ENCODE measurements at regions not wholly inside any gene's neighbourhood (a gene's known extent, or its start where the extent isn't known, plus 50 kb on each side); places are given as distances from the start of the nearest gene placed in this dataset.
"Not testable (repeated sequence)": the region's sequence is repeated elsewhere in the genome, so short reads cannot be mapped to it uniquely, and the experiment has no call there.

- no peaks in the 10 kb centered on the region for H3K79me2 ChIP-seq (ENCODE audit: control insufficient read depth, insufficient read depth, low read length)
- no peak overlapping the region for H2BK5ac ChIP-seq (ENCODE audit: low read length)
- no peaks in the 10 kb centered on the region for H3K79me1 ChIP-seq (ENCODE audit: low read length)
- H2AK5ac ChIP-seq (ENCODE audit: low read length) = no peak overlapping the region
- H3K18ac ChIP-seq (ENCODE audit: low read length) = no peak overlapping the region
- H3K36me3 ChIP-seq (ENCODE audit: control insufficient read depth, insufficient read depth, low read length) = no peaks in the 10 kb centered on the region
- H4K8ac ChIP-seq (ENCODE audit: low read depth, low read length) = no peak overlapping the region
- no peak for DNase-seq
- no peak overlapping the region for H3K27ac ChIP-seq (ENCODE audit: low read depth, low read length)
- no peak overlapping the region for H3K23ac ChIP-seq (ENCODE audit: low read length)
- H3K4me3 ChIP-seq (ENCODE audit: low read length) = no peak overlapping the region
- no peak overlapping the region for H3K4me2 ChIP-seq (ENCODE audit: low read length)
- WGBS (ENCODE audit: extremely low coverage, insufficient coverage, low lambda C conversion rate) = no CpG with 5 or more reads among the region's 1 CpG
- no peak overlapping the region for H3K4ac ChIP-seq (ENCODE audit: low read depth, low read length)
- H3K56ac ChIP-seq (ENCODE audit: low read length) = no peak overlapping the region
- no peak overlapping the region for H4K5ac ChIP-seq (ENCODE audit: low read length)
- no peak overlapping the region for H2BK15ac ChIP-seq (replicated peaks; ENCODE audit: low read depth)
- no peaks in the 10 kb centered on the region for H3K27me3 ChIP-seq (ENCODE audit: insufficient read depth, low read length, poor library complexity)
- H2BK120ac ChIP-seq (ENCODE audit: low read depth, low read length) = no peak overlapping the region
- no peaks in the 10 kb centered on the region for H3K4me1 ChIP-seq (ENCODE audit: control insufficient read depth, low read depth, low read length)
- no peak overlapping the region for H3K9ac ChIP-seq (ENCODE audit: low read length)
Measured at GRCh38 chr3:180764481-180764880, 85.2 kb upstream of the CCDC39 start.

- Histone ChIP-seq H2BK15ac (replicated peaks; ENCODE audit: low read depth) (no peak overlapping the region), H3K18ac (ENCODE audit: low read length) (no peak overlapping the region), H3K4me2 (ENCODE audit: low read length) (no peak overlapping the region), H3K27me3 (ENCODE audit: insufficient read depth, low read length, poor library complexity) (no peaks in the 10 kb centered on the region), H3K27ac (ENCODE audit: low read depth, low read length) (no peak overlapping the region), H3K79me2 (ENCODE audit: control insufficient read depth, insufficient read depth, low read length) (no peaks in the 10 kb centered on the region), H2AK5ac (ENCODE audit: low read length) (no peak overlapping the region), H3K36me3 (ENCODE audit: control insufficient read depth, insufficient read depth, low read length) (no peaks in the 10 kb centered on the region), H4K8ac (ENCODE audit: low read depth, low read length) (no peak overlapping the region), H2BK120ac (ENCODE audit: low read depth, low read length) (no peak overlapping the region), H3K4ac (ENCODE audit: low read depth, low read length) (no peak overlapping the region), H3K4me1 (ENCODE audit: control insufficient read depth, low read depth, low read length) (no peaks in the 10 kb centered on the region), H4K5ac (ENCODE audit: low read length) (no peak overlapping the region), H3K56ac (ENCODE audit: low read length) (no peak overlapping the region), H3K79me1 (ENCODE audit: low read length) (no peaks in the 10 kb centered on the region), H3K9ac (ENCODE audit: low read length) (no peak overlapping the region), H3K4me3 (ENCODE audit: low read length) (no peak overlapping the region), H2BK5ac (ENCODE audit: low read length) (no peak overlapping the region), H3K23ac (ENCODE audit: low read length) (no peak overlapping the region)
- no CpG with 5 or more reads among the region's 1 CpG for WGBS (ENCODE audit: extremely low coverage, insufficient coverage, low lambda C conversion rate)
- no peak for DNase-seq
Measured at GRCh38 chr3:180770639-180771038, 91.3 kb upstream of the CCDC39 start.

- Histone ChIP-seq H3K27ac (ENCODE audit: low read depth, low read length) (no peak overlapping the region), H3K23ac (ENCODE audit: low read length) (no peak overlapping the region), H3K4me2 (ENCODE audit: low read length) (no peak overlapping the region), H3K79me1 (ENCODE audit: low read length) (no peaks in the 10 kb centered on the region), H2BK15ac (replicated peaks; ENCODE audit: low read depth) (no peak overlapping the region), H3K9ac (ENCODE audit: low read length) (no peak overlapping the region), H3K27me3 (ENCODE audit: insufficient read depth, low read length, poor library complexity) (no peaks in the 10 kb centered on the region), H4K5ac (ENCODE audit: low read length) (no peak overlapping the region), H2BK120ac (ENCODE audit: low read depth, low read length) (no peak overlapping the region), H3K18ac (ENCODE audit: low read length) (no peak overlapping the region), H3K4me3 (ENCODE audit: low read length) (no peak overlapping the region), H2BK5ac (ENCODE audit: low read length) (no peak overlapping the region), H3K79me2 (ENCODE audit: control insufficient read depth, insufficient read depth, low read length) (no peaks in the 10 kb centered on the region), H2AK5ac (ENCODE audit: low read length) (no peak overlapping the region), H4K8ac (ENCODE audit: low read depth, low read length) (no peak overlapping the region), H3K36me3 (ENCODE audit: control insufficient read depth, insufficient read depth, low read length) (no peaks in the 10 kb centered on the region), H3K4me1 (ENCODE audit: control insufficient read depth, low read depth, low read length) (no peaks in the 10 kb centered on the region), H3K4ac (ENCODE audit: low read depth, low read length) (no peak overlapping the region), H3K56ac (ENCODE audit: low read length) (no peak overlapping the region)
- no CpG with 5 or more reads among the region's 4 CpGs for WGBS (ENCODE audit: extremely low coverage, insufficient coverage, low lambda C conversion rate)
- DNase-seq = peak; percentile 5
Measured at GRCh38 chr3:180776433-180776832, 97.1 kb upstream of the CCDC39 start.

- Histone ChIP-seq H3K4me1 (ENCODE audit: control insufficient read depth, low read depth, low read length) (no peaks in the 10 kb centered on the region), H2BK15ac (replicated peaks; ENCODE audit: low read depth) (no peak overlapping the region), H3K79me2 (ENCODE audit: control insufficient read depth, insufficient read depth, low read length) (no peaks in the 10 kb centered on the region), H4K8ac (ENCODE audit: low read depth, low read length) (no peak overlapping the region), H3K56ac (ENCODE audit: low read length) (no peak overlapping the region), H3K4ac (ENCODE audit: low read depth, low read length) (no peak overlapping the region), H2BK120ac (ENCODE audit: low read depth, low read length) (no peak overlapping the region), H3K4me3 (ENCODE audit: low read length) (no peak overlapping the region), H3K79me1 (ENCODE audit: low read length) (no peaks in the 10 kb centered on the region), H2AK5ac (ENCODE audit: low read length) (no peak overlapping the region), H3K36me3 (ENCODE audit: control insufficient read depth, insufficient read depth, low read length) (no peaks in the 10 kb centered on the region), H2BK5ac (ENCODE audit: low read length) (no peak overlapping the region), H3K18ac (ENCODE audit: low read length) (no peak overlapping the region), H4K5ac (ENCODE audit: low read length) (no peak overlapping the region), H3K27me3 (ENCODE audit: insufficient read depth, low read length, poor library complexity) (no peaks in the 10 kb centered on the region), H3K27ac (ENCODE audit: low read depth, low read length) (no peak overlapping the region), H3K4me2 (ENCODE audit: low read length) (no peak overlapping the region), H3K9ac (ENCODE audit: low read length) (no peak overlapping the region), H3K23ac (ENCODE audit: low read length) (no peak overlapping the region)
- no peak for DNase-seq
- WGBS (ENCODE audit: extremely low coverage, insufficient coverage, low lambda C conversion rate) = no CpG with 5 or more reads among the region's 1 CpG
Measured at GRCh38 chr3:180782195-180782984, 103.1 kb upstream of the CCDC39 start.

- not testable (repeated sequence) for H3K18ac ChIP-seq (ENCODE audit: low read length); H3K9ac ChIP-seq (ENCODE audit: low read length); H3K27ac ChIP-seq (ENCODE audit: low read depth, low read length); H3K23ac ChIP-seq (ENCODE audit: low read length); H2BK15ac ChIP-seq (replicated peaks; ENCODE audit: low read depth); H3K56ac ChIP-seq (ENCODE audit: low read length); H4K8ac ChIP-seq (ENCODE audit: low read depth, low read length); H2BK5ac ChIP-seq (ENCODE audit: low read length); H4K5ac ChIP-seq (ENCODE audit: low read length); H3K79me2 ChIP-seq (ENCODE audit: control insufficient read depth, insufficient read depth, low read length); H3K4ac ChIP-seq (ENCODE audit: low read depth, low read length); H3K4me3 ChIP-seq (ENCODE audit: low read length); H3K36me3 ChIP-seq (ENCODE audit: control insufficient read depth, insufficient read depth, low read length); H3K4me1 ChIP-seq (ENCODE audit: control insufficient read depth, low read depth, low read length); H2AK5ac ChIP-seq (ENCODE audit: low read length); H2BK120ac ChIP-seq (ENCODE audit: low read depth, low read length); H3K79me1 ChIP-seq (ENCODE audit: low read length); H3K27me3 ChIP-seq (ENCODE audit: insufficient read depth, low read length, poor library complexity); H3K4me2 ChIP-seq (ENCODE audit: low read length)
- WGBS (ENCODE audit: extremely low coverage, insufficient coverage, low lambda C conversion rate) = no CpG with 5 or more reads among the region's 3 CpGs
- peak; percentile 18 for DNase-seq
Measured at GRCh38 chr3:180786227-180786626, 106.9 kb upstream of the CCDC39 start.

- Histone ChIP-seq H2BK120ac (ENCODE audit: low read depth, low read length) (no peak overlapping the region), H3K27me3 (ENCODE audit: insufficient read depth, low read length, poor library complexity) (no peaks in the 10 kb centered on the region), H4K8ac (ENCODE audit: low read depth, low read length) (no peak overlapping the region), H2BK5ac (ENCODE audit: low read length) (no peak overlapping the region), H3K27ac (ENCODE audit: low read depth, low read length) (no peak overlapping the region), H2AK5ac (ENCODE audit: low read length) (no peak overlapping the region), H3K9ac (ENCODE audit: low read length) (no peak overlapping the region), H3K79me1 (ENCODE audit: low read length) (no peaks in the 10 kb centered on the region), H3K23ac (ENCODE audit: low read length) (no peak overlapping the region), H2BK15ac (replicated peaks; ENCODE audit: low read depth) (no peak overlapping the region), H3K4me1 (ENCODE audit: control insufficient read depth, low read depth, low read length) (no peaks in the 10 kb centered on the region), H3K18ac (ENCODE audit: low read length) (no peak overlapping the region), H3K4ac (ENCODE audit: low read depth, low read length) (no peak overlapping the region), H4K5ac (ENCODE audit: low read length) (no peak overlapping the region), H3K56ac (ENCODE audit: low read length) (no peak overlapping the region), H3K79me2 (ENCODE audit: control insufficient read depth, insufficient read depth, low read length) (no peaks in the 10 kb centered on the region), H3K4me2 (ENCODE audit: low read length) (no peak overlapping the region), H3K4me3 (ENCODE audit: low read length) (no peak overlapping the region), H3K36me3 (ENCODE audit: control insufficient read depth, insufficient read depth, low read length) (no peaks in the 10 kb centered on the region)
- no CpG with 5 or more reads among the region's 2 CpGs for WGBS (ENCODE audit: extremely low coverage, insufficient coverage, low lambda C conversion rate)
- DNase-seq = no peak
Measured at GRCh38 chr3:180789774-180790173, 110.5 kb upstream of the CCDC39 start.
